WTC11 (cell line): ENCODE measurements at regions not wholly inside any gene's neighbourhood (a gene's known extent, or its start where the extent isn't known, plus 50 kb on each side); places are given as distances from the start of the nearest gene placed in this dataset.

Experiments used
- ATAC-seq: fragments of 200-7000 bp; cut with Tn5 transposase; 2 replicates; pipeline ENCODE4 v1.10.0; 2021; ENCODE audit warnings: mild to moderate bottlenecking, moderate library complexity
- CTCF ChIA-PET: fragments of 300-600 bp; sonication (Branson Sonifier 250); formaldehyde crosslinking; loops from one replicate; lab custom pipeline; 2021; ENCODE audit warnings: antibody characterized with exemption; lab: Charles Lee
- POLR2A ChIA-PET: fragments of 350-600 bp; sonication (Branson Sonifier 250); formaldehyde crosslinking; loops from one replicate; lab custom pipeline; 2021; ENCODE audit warnings: antibody characterized with exemption; lab: Charles Lee
- DNase-seq: peaks from one replicate; pipeline ENCODE4 v3.0.0; 2021; ENCODE audit warnings: low spot score
- H3K27ac Mint-ChIP-seq: 2 replicates; pipeline ENCODE4 v1.8.0; 2021; ENCODE audit warnings: mixed read lengths
- H3K27me3 Mint-ChIP-seq: 2 replicates; pipeline ENCODE4 v1.8.0; 2021; ENCODE audit warnings: low read depth, mild to moderate bottlenecking, moderate library complexity, mixed read lengths
- H3K36me3 Mint-ChIP-seq: 2 replicates; pipeline ENCODE4 v1.8.0; 2021; ENCODE audit warnings: mixed read lengths
- H3K4me1 Mint-ChIP-seq: 2 replicates; pipeline ENCODE4 v1.8.0; 2022; ENCODE audit warnings: mixed read lengths
- H3K4me3 Mint-ChIP-seq: 2 replicates; pipeline ENCODE4 v1.8.0; 2021; ENCODE audit warnings: mild to moderate bottlenecking, moderate library complexity, mixed read lengths
- H3K9me3 Mint-ChIP-seq: 2 replicates; pipeline ENCODE4 v1.8.0; 2021; ENCODE audit warnings: mixed read lengths
- ERG ChIP-seq: fragments of 250-450 bp; sonication (Bioruptor Pico); IDR thresholded peaks from 2 replicates; pipeline ENCODE4 v1.8.0; 2021; ENCODE audit warnings: mild to moderate bottlenecking
- ESRRA ChIP-seq: sonication (generic); formaldehyde crosslinking; IDR thresholded peaks from 2 replicates; pipeline ENCODE4 v1.8.1; 2022; ENCODE audit warnings: mild to moderate bottlenecking, missing genetic modification reagents, borderline replicate concordance
- FOXP1 ChIP-seq: sonication (generic); formaldehyde crosslinking; IDR thresholded peaks from 2 replicates; pipeline ENCODE4 v1.8.0; 2022; ENCODE audit warnings: missing genetic modification reagents, mild to moderate bottlenecking, moderate library complexity, borderline replicate concordance
- FOXP4 ChIP-seq: sonication (generic); formaldehyde crosslinking; IDR thresholded peaks from 2 replicates; pipeline ENCODE4 v1.8.0; 2022; ENCODE audit warnings: mild to moderate bottlenecking, missing genetic modification reagents
- GRHL2 ChIP-seq: fragments of 250-450 bp; sonication (Bioruptor Pico); IDR thresholded peaks from 2 replicates; pipeline ENCODE4 v1.8.0; 2022; ENCODE audit warnings: mild to moderate bottlenecking, moderate library complexity; ENCODE audit not compliant: insufficient replicate concordance, severe bottlenecking
- HMGXB4 ChIP-seq: sonication (generic); formaldehyde crosslinking; IDR thresholded peaks from 2 replicates; pipeline ENCODE4 v1.8.1; 2023; ENCODE audit warnings: mild to moderate bottlenecking, moderate library complexity, missing genetic modification reagents
- NFATC4 ChIP-seq: fragments of 250-450 bp; sonication (Bioruptor Pico); IDR thresholded peaks from 2 replicates; pipeline ENCODE4 v1.9.0; 2021; ENCODE audit warnings: mild to moderate bottlenecking
- NR2C2 ChIP-seq: sonication (generic); formaldehyde crosslinking; IDR thresholded peaks from 2 replicates; pipeline ENCODE4 v1.8.0; 2022; ENCODE audit warnings: mild to moderate bottlenecking, missing genetic modification reagents
- SP1 ChIP-seq: sonication (generic); formaldehyde crosslinking; conservative IDR thresholded peaks from 2 replicates; pipeline ENCODE4 v1.8.1; 2022; ENCODE audit warnings: missing genetic modification reagents
- ZNF138 ChIP-seq: sonication (generic); formaldehyde crosslinking; conservative IDR thresholded peaks from 2 replicates; pipeline ENCODE4 v1.8.1; 2022; ENCODE audit warnings: mild to moderate bottlenecking, moderate library complexity, missing genetic modification reagents
- ZNF263 ChIP-seq: sonication (generic); formaldehyde crosslinking; IDR thresholded peaks from 2 replicates; pipeline ENCODE4 v1.8.1; 2022; ENCODE audit warnings: low read depth, mild to moderate bottlenecking, moderate library complexity, missing genetic modification reagents
- ZNF423 ChIP-seq: fragments of 250-450 bp; sonication (Bioruptor Pico); IDR thresholded peaks from 2 replicates; pipeline ENCODE4 v2.1.2; 2022; ENCODE audit warnings: mild to moderate bottlenecking, moderate library complexity
- TF ChIP-seq, protein P1 (sequence below): sonication (generic); formaldehyde crosslinking; IDR thresholded peaks from 2 replicates; pipeline ENCODE4 v1.8.0; 2022; ENCODE audit warnings: mild to moderate bottlenecking, missing genetic modification reagents
- TF ChIP-seq, protein P2 (sequence below): fragments of 250-450 bp; sonication (Bioruptor Pico); IDR thresholded peaks from 2 replicates; pipeline ENCODE4 v1.9.0; 2021; ENCODE audit warnings: mild to moderate bottlenecking
- TF ChIP-seq, protein P3 (sequence below): fragments of 250-450 bp; sonication (Bioruptor Pico); IDR thresholded peaks from 2 replicates; pipeline ENCODE4 v1.9.0; 2021; ENCODE audit warnings: mild to moderate bottlenecking, borderline replicate concordance
- TF ChIP-seq, protein P4 (sequence below): sonication (generic); formaldehyde crosslinking; IDR thresholded peaks from 2 replicates; pipeline ENCODE4 v1.8.1; 2022; ENCODE audit warnings: missing genetic modification reagents, borderline replicate concordance
- TF ChIP-seq, protein P5 (sequence below): sonication (generic); formaldehyde crosslinking; IDR thresholded peaks from 2 replicates; pipeline ENCODE4 v1.8.0; 2022; ENCODE audit warnings: missing genetic modification reagents
- TF ChIP-seq, protein P6 (sequence below): sonication (generic); formaldehyde crosslinking; IDR thresholded peaks from 2 replicates; pipeline ENCODE4 v1.8.1; 2023; ENCODE audit warnings: mild to moderate bottlenecking, missing genetic modification reagents, moderate library complexity

GRCh38 chr1:181189245-181189644, 100.7 kb downstream of the IER5 start (continued):
- no peak for TF ChIP-seq ERG (CRISPR knock-in tag)
- TF ChIP-seq, protein P1, sequence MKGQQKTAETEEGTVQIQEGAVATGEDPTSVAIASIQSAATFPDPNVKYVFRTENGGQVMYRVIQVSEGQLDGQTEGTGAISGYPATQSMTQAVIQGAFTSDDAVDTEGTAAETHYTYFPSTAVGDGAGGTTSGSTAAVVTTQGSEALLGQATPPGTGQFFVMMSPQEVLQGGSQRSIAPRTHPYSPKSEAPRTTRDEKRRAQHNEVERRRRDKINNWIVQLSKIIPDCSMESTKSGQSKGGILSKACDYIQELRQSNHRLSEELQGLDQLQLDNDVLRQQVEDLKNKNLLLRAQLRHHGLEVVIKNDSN (CRISPR knock-in tag), result no peak
- TF ChIP-seq, protein P2, sequence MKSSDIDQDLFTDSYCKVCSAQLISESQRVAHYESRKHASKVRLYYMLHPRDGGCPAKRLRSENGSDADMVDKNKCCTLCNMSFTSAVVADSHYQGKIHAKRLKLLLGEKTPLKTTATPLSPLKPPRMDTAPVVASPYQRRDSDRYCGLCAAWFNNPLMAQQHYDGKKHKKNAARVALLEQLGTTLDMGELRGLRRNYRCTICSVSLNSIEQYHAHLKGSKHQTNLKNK (CRISPR knock-in tag), result no peak
- no peak for TF ChIP-seq ZNF263 (CRISPR knock-in tag)
- no peak for TF ChIP-seq GRHL2 (CRISPR knock-in tag)
- TF ChIP-seq, protein P3, sequence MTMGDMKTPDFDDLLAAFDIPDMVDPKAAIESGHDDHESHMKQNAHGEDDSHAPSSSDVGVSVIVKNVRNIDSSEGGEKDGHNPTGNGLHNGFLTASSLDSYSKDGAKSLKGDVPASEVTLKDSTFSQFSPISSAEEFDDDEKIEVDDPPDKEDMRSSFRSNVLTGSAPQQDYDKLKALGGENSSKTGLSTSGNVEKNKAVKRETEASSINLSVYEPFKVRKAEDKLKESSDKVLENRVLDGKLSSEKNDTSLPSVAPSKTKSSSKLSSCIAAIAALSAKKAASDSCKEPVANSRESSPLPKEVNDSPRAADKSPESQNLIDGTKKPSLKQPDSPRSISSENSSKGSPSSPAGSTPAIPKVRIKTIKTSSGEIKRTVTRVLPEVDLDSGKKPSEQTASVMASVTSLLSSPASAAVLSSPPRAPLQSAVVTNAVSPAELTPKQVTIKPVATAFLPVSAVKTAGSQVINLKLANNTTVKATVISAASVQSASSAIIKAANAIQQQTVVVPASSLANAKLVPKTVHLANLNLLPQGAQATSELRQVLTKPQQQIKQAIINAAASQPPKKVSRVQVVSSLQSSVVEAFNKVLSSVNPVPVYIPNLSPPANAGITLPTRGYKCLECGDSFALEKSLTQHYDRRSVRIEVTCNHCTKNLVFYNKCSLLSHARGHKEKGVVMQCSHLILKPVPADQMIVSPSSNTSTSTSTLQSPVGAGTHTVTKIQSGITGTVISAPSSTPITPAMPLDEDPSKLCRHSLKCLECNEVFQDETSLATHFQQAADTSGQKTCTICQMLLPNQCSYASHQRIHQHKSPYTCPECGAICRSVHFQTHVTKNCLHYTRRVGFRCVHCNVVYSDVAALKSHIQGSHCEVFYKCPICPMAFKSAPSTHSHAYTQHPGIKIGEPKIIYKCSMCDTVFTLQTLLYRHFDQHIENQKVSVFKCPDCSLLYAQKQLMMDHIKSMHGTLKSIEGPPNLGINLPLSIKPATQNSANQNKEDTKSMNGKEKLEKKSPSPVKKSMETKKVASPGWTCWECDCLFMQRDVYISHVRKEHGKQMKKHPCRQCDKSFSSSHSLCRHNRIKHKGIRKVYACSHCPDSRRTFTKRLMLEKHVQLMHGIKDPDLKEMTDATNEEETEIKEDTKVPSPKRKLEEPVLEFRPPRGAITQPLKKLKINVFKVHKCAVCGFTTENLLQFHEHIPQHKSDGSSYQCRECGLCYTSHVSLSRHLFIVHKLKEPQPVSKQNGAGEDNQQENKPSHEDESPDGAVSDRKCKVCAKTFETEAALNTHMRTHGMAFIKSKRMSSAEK (CRISPR knock-in tag), result no peak
- no peak for TF ChIP-seq NFATC4 (CRISPR knock-in tag)
- TF ChIP-seq, protein P4, sequence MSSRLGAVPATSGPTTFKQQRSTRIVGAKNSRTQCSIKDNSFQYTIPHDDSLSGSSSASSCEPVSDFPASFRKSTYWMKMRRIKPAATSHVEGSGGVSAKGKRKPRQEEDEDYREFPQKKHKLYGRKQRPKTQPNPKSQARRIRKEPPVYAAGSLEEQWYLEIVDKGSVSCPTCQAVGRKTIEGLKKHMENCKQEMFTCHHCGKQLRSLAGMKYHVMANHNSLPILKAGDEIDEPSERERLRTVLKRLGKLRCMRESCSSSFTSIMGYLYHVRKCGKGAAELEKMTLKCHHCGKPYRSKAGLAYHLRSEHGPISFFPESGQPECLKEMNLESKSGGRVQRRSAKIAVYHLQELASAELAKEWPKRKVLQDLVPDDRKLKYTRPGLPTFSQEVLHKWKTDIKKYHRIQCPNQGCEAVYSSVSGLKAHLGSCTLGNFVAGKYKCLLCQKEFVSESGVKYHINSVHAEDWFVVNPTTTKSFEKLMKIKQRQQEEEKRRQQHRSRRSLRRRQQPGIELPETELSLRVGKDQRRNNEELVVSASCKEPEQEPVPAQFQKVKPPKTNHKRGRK, result no peak
- TF ChIP-seq ESRRA, result no peak

DNA sequence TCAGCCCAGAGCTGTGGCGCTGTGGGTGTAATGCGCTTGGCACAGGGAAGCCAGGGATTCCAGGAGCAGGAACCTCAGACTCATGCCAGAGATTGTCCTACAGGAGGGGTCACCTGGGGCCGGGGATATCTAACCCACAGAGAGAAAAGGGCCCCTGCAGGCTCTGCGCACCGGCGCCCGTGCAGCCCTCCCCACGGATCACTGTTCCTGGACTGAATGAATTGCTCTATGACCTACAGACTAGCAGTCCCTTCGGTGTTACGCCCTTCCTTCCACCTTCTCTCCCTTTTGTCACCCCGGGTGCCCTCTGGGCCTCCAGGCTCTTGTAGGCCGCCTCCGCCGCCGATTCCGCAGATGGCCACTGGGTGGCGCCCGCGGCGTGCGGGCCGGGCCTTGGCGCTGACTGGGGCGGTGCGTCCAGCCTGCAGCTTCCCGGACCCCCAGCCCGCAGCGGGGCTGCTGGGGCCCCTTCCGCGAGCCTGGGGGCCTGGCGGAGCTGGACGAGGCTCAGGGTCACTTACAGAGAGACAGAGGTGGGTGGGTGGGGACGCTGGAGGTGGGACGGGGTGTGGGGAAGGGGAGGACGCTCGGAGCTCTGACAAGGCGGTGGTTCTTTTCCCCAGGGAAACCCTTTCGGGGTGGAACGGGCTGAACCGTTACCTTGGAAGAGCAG, 101.3 kb downstream of the IER5 start:
- Mint-ChIP-seq H3K27ac (no peak overlapping the region), H3K27me3 (peaks cover 24% of the 10 kb centered on the region), H3K9me3 (peaks cover 14% of the 10 kb centered on the region), H3K4me3 (peak overlapping the region; percentile 58), H3K36me3 (no peaks in the 10 kb centered on the region), H3K4me1 (peaks cover 5% of the 10 kb centered on the region; the same call in 1 of the 2 replicates)
- ATAC-seq (peak; percentile 91), DNase-seq (peak; percentile 87)
- ChIA-PET CTCF (interaction anchor here (0.6 to 6.4 kb wide), 42 partner anchors 9 to 747 kb away, joined by 3 to 104 read pairs (median 5); partner anchors contain the start of gene CACNA1E), POLR2A (interaction anchor here (1.0 kb wide), 1 partner anchor 235 kb away, joined by 3 read pairs; no protein-coding TSS in a partner anchor)
- TF ChIP-seq FOXP1 (CRISPR knock-in tag), result peak; percentile 46; the same call in 1 of the 2 replicates
- TF ChIP-seq, protein P5, sequence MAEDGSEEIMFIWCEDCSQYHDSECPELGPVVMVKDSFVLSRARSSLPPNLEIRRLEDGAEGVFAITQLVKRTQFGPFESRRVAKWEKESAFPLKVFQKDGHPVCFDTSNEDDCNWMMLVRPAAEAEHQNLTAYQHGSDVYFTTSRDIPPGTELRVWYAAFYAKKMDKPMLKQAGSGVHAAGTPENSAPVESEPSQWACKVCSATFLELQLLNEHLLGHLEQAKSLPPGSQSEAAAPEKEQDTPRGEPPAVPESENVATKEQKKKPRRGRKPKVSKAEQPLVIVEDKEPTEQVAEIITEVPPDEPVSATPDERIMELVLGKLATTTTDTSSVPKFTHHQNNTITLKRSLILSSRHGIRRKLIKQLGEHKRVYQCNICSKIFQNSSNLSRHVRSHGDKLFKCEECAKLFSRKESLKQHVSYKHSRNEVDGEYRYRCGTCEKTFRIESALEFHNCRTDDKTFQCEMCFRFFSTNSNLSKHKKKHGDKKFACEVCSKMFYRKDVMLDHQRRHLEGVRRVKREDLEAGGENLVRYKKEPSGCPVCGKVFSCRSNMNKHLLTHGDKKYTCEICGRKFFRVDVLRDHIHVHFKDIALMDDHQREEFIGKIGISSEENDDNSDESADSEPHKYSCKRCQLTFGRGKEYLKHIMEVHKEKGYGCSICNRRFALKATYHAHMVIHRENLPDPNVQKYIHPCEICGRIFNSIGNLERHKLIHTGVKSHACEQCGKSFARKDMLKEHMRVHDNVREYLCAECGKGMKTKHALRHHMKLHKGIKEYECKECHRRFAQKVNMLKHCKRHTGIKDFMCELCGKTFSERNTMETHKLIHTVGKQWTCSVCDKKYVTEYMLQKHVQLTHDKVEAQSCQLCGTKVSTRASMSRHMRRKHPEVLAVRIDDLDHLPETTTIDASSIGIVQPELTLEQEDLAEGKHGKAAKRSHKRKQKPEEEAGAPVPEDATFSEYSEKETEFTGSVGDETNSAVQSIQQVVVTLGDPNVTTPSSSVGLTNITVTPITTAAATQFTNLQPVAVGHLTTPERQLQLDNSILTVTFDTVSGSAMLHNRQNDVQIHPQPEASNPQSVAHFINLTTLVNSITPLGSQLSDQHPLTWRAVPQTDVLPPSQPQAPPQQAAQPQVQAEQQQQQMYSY (CRISPR knock-in tag), result no peak
- no peak for TF ChIP-seq ZNF423 (CRISPR knock-in tag)
- TF ChIP-seq ZNF138, result no peak
- TF ChIP-seq HMGXB4 (CRISPR knock-in tag), result peak; percentile 88
- no peak for TF ChIP-seq FOXP4 (CRISPR knock-in tag)
- no peak for TF ChIP-seq NR2C2 (CRISPR knock-in tag)
- TF ChIP-seq SP1, result peak; percentile 45; the same call in 1 of the 2 replicates
- TF ChIP-seq, protein P6, sequence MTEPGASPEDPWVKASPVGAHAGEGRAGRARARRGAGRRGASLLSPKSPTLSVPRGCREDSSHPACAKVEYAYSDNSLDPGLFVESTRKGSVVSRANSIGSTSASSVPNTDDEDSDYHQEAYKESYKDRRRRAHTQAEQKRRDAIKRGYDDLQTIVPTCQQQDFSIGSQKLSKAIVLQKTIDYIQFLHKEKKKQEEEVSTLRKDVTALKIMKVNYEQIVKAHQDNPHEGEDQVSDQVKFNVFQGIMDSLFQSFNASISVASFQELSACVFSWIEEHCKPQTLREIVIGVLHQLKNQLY (CRISPR knock-in tag), result no peak
